ENCODE measurements at regions not wholly inside any gene's neighbourhood (a gene's known extent, or its start where the extent isn't known, plus 50 kb on each side); places are given as distances from the start of the nearest gene placed in this dataset.
A peak's percentile ranks its signal among the peaks of the same experiment; 100 is the strongest.
"Not testable (repeated sequence)": the region's sequence is repeated elsewhere in the genome, so short reads cannot be mapped to it uniquely, and the experiment has no call there.

- DNase-seq: no peak
Observed at GRCh38 chr13:48583859-48584311, 51.0 kb upstream of the RCBTB2 start.

- no peak for DNase-seq
Observed at GRCh38 chr13:48585456-48585840, 52.6 kb upstream of the RCBTB2 start.

GRCh38 chr13:48586591-48587103 lies 53.8 kb upstream of the RCBTB2 start:
- DNase-seq: peak in 1 of 2 donors; percentile 18

GRCh38 chr13:48588120-48588519 lies 55.2 kb upstream of the RCBTB2 start:
- DNase-seq: no peak

GRCh38 chr13:48590141-48590901 lies 57.4 kb upstream of the RCBTB2 start:
- no peak for DNase-seq

GRCh38 chr13:48591124-48591872 lies 58.4 kb upstream of the RCBTB2 start:
- DNase-seq: not testable (repeated sequence)

- no peak for DNase-seq
Observed at GRCh38 chr13:48591889-48592687, 59.2 kb upstream of the RCBTB2 start.

GRCh38 chr13:48592688-48593049 lies 59.8 kb upstream of the RCBTB2 start:
- DNase-seq: no peak

- no peak for DNase-seq
Observed at GRCh38 chr13:48593536-48593935, 60.2 kb upstream of the CYSLTR2 start.

- no peak for DNase-seq
Observed at GRCh38 chr13:48594096-48594815, 59.5 kb upstream of the CYSLTR2 start.

GRCh38 chr13:48595431-48596429 lies 58.0 kb upstream of the CYSLTR2 start:
- peak; percentile 75 to 78 for DNase-seq

GRCh38 chr13:48600374-48601364 lies 53.1 kb upstream of the CYSLTR2 start:
- DNase-seq: no peak

GRCh38 chr13:48602296-48603016 lies 51.3 kb upstream of the CYSLTR2 start:
- no peak for DNase-seq

GRCh38 chr13:48603375-48603774 lies 50.4 kb upstream of the CYSLTR2 start:
- no peak for DNase-seq

All from CD4-positive, alpha-beta T cell treated with Interleukin-4 for 1 hour (primary cell).